SIG-M5 (cell line): ENCODE measurements at regions not wholly inside any gene's neighbourhood (a gene's known extent, or its start where the extent isn't known, plus 50 kb on each side); places are given as distances from the start of the nearest gene placed in this dataset.

ENCODE experiments used
- DNase-seq: peaks from one replicate; lab custom pipeline; 2025; lab: John Stamatoyannopoulos, UW

GRCh38 chr6:137269803-137270202 is 50.6 kb upstream of the IFNGR1 start:
- DNase-seq = no peak

GRCh38 chr6:137269347-137269746 is 50.2 kb upstream of the IFNGR1 start:
- DNase-seq = no peak
